DMS 273 (cell line): ENCODE measurements at regions not wholly inside any gene's neighbourhood (a gene's known extent, or its start where the extent isn't known, plus 50 kb on each side); places are given as distances from the start of the nearest gene placed in this dataset.
"Not testable (repeated sequence)": the region's sequence is repeated elsewhere in the genome, so short reads cannot be mapped to it uniquely, and the experiment has no call there.

Experiments
- DNase-seq: peaks from one replicate; lab custom pipeline; 2025; ENCODE audit not compliant: unreplicated experiment; lab: John Stamatoyannopoulos, UW

DNA sequence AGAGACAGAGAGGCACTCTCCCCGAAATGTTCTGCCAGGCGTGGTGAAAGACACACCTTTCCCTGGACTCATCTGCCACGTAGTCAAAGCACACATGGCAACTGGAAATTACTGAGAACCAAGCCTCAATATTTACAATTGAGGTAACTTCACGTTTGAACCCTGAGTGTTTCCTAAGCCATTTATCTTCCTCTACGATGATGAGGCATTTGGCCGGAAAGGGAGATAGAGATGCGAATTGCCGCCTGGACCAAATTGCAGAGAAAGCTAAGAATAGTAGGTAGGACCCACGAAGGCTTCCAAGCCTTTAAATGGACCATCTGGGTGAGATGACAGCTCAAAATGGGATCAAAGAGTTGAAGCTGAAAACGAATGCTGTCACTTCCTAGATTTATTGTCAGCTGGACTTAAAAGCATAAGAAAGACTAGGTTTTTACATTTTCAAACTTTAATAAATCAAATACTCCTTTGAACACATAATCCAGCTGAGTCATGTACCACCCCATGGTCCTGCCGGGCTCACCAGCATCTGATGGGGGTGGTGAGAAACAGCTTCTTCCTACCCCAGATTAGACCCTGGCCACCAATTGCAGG is 135.6 kb upstream of the LYZL2 start:
- no peak for DNase-seq

DNA sequence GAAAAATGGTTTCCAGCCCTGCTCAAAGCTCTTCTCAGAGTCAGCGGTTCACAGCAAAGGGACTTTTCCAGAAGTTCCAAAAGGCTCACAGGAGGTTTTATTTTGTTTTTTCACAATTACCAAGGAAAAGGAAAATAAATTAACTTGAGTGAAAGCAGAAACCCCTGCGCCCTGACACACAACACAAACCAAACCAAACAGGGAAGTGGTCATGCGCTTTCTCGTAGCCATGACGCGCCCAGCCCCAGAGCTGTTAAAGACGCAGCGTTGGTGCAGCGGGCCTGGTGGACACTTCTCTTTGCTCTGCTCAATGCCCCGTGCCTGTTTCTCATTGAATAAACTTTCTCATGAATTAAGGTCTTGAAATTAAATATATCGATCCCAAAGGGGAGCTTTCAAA is 134.4 kb upstream of the LYZL2 start:
- no peak for DNase-seq

DNA sequence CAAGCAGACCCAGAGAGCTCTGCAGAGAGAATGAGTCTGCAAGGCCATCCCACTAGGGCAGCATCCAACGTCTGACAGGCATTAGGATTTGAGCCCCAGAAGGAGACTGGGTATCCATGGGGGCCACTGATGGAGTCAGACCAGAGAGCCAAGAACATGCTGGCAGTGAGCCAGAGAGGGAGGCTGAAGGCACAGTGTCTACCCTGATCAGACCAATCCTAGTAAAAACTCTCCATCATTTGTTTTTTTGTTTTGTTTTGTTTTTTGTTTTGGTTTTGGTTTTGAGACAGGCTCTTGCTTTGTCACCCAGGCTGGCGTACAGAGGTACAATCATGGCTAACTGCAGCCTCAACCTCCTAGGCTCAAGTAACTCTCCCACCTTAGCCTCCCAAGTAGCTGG is 133.1 kb upstream of the LYZL2 start:
- DNase-seq, result no peak

DNA sequence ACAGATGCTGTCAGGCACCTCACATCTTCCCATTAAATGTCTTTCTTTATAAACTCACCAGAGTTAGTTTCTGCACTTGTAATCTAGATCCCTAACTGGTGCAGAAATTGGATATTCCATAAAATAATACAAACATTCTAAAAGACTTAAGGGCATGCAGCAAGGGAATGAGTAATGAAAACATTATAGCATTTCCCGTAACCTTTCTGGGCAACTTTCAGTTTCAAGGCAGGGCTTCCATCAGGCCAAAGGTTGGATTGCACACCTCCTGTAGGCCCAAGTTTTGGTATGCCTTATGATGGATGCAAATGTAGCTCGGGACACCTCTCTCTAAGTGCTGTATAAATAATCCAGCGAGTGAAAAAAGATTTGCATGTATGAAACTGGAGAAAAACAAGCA is 129.9 kb upstream of the LYZL2 start:
- no peak for DNase-seq

DNA sequence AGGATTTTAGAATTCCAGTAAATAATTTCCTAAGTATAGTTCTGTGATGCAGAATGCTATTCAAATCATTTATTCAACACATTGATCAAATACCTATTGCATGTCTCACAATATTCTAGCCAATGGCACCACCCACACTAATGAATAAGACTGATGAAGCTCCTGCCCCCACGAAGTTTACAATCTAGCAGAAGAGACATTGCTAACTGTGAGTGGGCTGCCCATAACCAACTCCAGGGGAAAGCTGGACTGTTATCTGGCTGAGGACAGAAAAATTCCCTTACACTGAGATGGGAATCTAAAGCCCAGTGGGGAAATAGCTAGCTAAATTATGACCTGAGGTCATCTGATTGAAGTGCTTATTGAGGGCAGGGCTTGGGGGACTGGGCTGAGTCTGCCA is 128.8 kb upstream of the LYZL2 start:
- no peak for DNase-seq

DNA sequence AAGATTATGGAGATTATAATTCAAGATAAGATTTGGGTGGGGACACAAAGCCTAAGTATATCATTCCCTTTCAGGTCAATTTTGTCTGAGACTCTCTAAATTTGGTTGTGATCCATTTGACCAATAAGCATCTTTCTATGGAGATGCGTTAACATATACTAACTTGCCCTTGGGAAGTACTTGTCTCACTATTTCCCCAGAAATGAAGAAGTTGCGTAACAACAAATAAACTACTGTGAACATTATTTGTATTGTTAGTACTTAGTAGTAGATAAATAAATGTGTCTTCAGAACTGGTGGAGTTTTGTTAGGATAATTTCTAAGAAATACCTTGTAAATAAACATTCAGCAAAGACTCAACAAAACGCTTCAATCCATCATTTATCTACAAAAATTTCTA is 127.3 kb upstream of the LYZL2 start:
- no peak for DNase-seq

DNA sequence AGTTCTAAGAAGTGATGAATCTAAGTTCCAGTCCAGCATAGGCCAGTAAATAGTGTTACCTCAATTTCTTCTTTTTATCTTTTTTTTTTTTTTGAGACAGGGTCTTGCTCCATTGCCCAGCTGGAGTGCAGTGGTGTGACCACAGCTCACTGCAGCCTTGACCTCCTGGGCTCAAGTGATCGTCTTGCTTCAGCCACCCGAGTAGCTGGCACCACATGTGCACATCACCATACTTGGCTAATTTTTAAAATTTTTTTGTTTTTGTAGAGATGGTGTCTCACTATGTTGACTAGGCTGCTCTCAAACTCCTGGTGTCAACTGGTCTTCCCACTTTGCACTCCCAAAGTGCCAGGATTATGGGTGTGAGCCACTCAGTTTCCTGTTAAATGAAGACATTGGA is 126.6 kb upstream of the LYZL2 start:
- DNase-seq, result no peak

DNA sequence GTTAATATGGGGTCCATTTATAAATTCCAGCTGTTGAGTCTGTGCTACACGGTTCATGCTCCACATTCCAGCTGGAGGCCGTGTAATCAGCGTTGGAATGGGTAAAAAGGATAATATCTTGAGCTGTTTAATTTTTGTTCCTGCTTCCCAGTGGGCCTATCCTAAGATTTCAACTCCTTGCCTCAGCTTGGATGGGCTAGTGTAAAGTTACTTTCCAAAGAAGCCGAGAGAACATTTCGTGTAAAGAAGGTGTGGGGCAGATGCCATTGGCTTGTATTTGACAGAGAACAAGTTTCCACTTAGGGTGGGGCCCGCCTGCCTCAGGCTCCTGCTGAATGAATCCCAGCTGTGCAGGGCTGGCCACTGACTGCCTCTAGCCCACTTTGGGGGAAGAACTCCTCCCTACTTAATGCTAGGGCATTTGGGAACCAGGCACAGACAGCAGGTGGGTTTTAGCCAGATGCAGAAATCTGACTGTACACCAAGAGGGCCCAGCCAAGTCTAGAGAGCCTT is 125.9 kb upstream of the LYZL2 start:
- DNase-seq, result no peak

DNA sequence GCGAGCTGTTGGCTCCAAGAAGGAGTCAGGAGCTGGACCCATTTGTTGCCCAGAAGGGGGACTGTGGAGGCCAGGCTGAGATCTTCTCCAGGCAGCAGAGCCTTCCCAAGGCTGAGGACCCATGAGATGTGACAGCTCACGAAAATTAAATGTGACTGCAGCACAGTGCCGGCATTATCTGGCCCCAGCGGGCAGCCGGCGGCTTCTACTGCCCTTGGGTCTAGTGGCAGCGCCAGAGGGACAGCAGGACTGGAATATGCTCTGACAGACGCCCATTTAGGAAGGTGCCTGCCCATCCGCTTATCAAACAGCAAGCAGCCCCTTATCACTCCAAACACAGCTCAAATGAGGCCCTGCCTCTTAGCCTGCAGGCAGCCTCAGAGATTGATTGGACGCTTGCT is 122.9 kb upstream of the LYZL2 start:
- DNase-seq, result no peak

DNA sequence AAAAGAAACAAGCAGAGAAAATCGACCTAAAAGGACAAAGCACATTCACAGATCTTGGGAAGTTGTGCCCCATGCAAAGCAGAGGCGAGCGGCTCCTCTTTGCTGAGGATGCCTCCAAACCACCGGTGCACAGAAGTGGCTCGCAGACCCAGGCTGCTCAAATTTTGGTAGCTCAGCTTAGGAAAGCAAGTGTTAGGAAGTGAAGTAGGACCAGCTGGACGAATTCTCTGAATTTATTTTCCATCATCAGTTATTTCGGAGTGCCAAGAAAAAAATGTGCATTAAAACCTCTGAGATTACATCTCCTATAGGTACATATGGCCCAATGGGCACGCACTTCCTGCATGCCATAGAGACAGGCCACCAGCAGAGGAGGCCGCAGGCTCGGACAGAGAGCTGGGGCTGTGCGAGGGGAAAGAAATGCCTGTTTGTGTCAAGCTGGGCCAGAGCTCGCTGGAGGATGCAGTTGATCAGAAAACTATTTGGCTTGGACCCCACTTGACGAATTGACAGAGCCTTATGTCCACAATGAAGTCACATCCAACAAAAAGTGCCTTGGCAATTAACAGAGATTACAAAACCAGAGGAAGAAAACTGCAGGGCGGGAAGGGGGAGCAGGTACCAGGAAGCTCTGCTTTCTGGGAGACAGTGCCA is 122.3 kb upstream of the LYZL2 start:
- peak; percentile 85 for DNase-seq

DNA sequence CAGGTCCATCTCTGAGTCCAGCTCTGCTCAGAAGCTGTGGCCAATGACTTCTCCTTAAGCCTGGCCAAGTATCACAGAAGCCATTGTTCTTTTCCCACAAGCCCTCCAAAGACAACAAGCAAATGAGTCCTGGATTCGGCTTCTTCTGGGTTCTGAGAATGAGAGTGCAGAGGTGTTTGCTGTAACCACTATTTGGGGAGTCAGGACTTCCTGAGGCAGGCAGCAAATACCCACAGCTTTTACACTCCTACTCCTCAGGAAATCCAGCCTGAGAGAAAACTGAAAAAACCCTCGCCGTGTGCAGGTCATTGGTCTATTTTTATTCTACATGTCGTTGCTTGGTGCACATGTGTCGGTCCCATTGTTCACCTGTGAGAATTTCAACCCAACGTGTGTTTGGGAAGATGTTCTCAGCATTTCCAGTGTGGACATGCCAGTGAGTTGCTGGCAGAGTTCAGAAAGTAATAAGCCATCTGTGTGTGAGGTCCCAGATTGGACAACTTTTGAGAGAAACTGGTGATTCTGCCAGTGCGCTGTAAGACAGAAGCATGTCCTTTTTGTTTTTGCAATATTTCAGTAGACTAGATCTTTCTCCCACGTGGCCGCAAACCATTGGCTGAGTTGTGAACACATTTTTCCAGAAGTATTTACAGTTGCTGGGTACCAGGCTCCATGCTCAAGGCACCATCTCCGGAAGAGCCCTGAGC is 121.6 kb upstream of the LYZL2 start:
- DNase-seq, result no peak

DNA sequence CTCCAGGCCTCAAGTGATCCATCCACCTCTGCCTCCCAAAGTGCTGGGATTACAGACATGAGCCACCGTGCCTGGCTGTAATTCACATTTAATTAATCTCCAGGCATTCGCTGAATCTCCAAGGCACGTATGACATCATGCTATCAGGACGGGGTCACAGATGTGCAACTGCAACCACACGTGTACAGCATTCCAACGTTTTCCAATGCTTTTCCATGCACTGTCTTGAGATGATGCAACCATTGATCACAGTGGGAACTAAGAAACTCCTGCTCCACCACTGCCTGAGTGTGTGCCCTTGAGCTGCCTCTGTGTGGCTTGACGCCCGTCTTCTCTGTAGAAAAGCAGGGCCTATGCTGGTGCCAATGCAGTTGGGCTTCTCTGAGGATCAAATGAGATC is 119.8 kb upstream of the LYZL2 start:
- DNase-seq, result no peak

DNA sequence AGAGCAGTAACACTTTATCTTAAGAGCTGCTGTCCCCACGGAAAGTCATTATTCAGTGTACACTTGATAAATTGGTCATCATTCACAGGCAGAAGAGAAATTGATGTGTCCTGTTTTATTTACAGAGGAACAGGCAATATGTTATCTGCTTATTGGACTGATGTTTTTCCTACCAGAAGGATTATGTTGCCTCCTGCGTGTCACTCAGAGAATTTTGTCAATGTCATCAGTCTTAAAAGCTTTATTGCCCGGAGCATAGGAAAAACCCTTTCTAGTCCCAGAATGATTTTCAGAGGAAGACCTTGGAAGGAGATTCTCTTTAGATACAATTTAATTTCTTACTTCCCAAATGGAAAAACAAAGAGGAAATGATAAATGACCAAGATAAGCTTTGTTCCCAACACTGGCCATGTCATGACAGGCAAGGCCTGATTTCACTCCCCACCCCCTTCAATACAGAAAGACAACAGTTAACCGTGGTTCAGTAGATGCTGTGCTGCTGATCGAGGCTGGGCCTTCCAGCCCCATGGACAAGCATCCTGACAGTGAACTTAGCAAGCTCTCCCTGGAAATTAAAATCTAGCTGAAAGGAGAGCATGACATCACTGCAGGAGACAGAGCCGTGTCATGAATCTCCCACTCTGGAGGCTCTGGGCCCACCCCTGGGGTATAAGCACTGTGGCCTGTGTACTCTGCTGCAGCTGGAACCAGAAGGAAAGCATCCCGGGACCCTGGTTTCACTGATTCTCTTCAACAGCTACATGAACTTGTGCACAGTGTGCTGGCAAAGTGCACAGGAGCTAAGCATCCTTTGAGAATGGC is 118.8 kb upstream of the LYZL2 start:
- DNase-seq, result no peak

DNA sequence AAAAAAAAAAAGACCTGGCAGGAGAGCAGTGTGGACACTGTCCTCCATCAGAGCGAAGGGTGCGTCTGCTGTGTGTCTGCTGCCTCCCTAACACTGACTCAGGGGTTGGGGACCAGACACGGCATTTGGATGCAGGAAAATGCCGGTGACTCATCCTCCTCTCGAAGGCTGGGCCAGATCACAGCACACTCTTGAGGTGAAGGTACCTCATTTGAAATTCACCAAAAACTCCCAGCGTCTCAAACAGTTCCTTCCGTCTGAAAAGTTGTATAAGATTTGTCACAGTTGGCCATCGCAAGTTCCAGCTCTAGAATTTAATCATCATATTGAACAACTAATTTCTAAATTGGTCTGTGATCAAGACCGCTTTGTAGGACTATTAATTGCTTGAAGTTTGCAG is 118.1 kb upstream of the LYZL2 start:
- no peak for DNase-seq

DNA sequence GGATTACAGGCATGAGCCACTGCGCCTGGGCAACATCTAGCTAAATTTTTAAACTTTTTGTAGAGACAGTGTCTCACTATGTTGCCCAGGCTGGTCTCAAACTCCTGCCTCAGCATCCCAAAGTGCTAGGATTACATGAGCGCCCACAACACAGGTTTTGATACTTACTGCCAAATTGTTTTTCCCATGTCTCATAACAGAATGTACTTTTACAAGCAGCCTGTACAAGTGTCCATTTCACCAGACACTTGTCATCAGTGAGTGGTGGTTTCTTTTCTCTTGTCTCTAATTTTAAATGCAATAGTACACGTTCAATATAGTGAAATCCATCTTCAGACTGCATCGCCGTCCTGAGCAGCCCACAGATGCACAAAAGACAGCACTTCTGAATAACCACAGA is 116.4 kb upstream of the LYZL2 start:
- DNase-seq, result no peak

DNA sequence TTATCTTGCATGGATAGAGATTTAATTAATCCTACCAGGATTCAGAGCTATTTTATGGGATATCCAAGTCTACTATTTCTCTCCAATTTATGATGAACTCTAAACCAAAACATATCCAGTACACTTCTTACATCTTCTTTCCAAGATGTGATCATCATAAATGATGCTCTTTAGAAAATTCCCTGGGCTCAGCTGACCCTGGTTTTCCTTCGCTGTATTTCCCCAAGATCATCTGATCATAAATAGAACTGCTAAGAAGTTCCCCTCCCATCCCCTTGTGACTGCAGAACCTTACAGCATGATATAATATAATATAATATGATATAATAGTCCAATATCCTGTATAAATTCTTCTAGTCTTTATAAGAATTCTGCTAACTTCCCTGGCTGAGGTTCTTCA is 114.6 kb upstream of the LYZL2 start:
- no peak for DNase-seq

DNA sequence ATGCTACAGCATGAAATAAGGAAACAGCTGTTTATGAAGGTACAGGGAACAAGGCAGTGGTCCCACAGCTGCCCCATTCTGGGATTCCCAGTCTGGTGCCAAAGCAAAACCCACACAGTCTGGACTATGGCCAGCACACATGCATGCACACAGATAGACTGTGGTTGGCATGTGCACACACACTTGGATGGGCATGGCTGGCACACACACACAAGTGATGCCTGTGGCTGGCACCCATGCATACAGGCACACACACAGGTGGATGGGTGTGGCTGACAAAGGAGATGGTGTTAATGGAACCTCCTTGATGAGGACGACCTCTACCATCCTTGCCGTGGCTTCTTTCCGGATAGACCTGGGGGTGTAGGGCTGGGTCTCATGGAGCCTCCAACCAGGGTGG is 114.0 kb upstream of the LYZL2 start:
- DNase-seq, result no peak

DNA sequence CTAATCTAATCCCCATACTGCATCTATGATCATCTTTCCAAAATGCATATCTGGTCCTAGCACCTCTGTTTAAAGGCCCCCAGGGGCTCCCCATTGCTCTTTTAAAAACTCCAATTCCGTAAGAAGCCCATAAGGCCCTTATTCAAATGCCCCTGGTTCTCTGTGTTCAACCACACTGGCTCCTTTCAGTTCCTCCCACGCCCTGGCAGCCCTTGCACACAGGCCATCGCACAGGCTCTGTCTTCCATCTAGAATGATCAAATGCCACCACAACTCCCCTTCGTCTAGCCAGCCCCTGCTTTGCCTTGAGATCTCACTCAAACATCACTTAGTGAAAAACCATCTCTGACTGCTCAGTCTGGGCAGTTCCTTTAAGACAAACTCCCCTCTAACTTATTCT is 112.9 kb upstream of the LYZL2 start:
- DNase-seq, result no peak

DNA sequence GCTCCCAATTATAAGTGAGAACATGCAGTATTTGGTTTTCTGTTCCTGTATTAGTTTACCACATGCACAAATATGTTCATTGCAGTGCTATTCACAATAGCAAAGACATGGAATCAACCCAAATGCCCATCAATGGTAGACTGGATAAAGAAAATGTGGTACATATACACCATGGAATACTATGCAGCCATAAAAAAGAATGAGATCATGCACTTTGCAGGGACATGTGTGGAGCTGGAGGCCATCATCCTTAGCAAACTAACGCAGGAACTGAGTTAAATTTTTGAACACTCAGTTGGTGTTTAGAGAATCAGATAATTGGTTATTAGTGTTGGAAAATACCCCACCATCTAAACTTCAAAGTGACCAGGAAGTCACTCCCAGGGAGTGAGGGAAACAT is 111.2 kb upstream of the LYZL2 start:
- not testable (repeated sequence) for DNase-seq

DNA sequence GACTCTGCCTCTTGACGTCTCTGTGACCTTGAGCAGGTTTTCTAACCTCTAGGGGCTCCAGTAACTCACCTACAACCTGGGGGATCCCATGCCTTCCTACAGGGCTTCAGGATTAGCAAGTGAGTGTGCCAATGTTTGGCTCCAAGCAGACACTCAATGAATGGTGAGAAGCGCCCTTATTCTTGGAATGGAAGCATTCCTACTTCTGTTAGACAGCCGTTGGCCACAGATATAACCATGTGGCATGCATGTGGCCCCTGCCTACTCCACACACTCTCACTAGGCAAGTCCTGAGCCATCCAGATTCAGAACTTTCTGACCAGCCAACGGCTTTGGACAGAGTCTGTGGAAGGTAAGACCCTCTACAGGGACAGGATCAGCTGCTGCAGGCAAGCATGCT is 108.9 kb upstream of the LYZL2 start:
- DNase-seq, result no peak

DNA sequence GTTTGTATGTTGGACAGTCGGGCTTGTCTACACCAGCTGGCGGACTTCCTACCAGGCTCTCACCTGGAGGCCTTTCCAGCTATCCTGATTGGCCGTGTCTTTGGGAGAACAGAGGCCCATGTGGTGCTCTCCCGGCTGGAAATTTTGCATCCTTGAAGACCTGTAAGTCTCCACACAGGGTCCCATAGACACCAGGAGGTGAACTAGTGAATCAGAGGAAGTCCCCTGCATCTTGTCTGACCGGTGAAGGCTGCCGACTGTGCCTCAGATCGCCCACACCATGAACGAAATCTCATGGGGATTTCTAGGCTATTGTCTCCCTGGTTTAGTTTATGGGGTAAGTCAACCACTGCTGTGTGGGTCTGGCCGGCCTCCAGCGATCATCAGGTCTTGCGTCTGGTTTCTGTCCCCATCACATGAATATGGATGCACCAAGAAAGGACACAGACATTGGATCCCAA is 108.4 kb upstream of the LYZL2 start:
- DNase-seq, result no peak
